Trophoblast cell (in vitro differentiated cells and primary cell): ENCODE measurements at regions not wholly inside any gene's neighbourhood (a gene's known extent, or its start where the extent isn't known, plus 50 kb on each side); places are given as distances from the start of the nearest gene placed in this dataset.

ENCODE experiments used
- DNase-seq, 2 donors: peaks; one replicate each; pipeline ENCODE4 v3.0.0-alpha.2; 2016
- H2AFZ ChIP-seq: 2 replicates; pipeline ENCODE4 v1.6.1; 2013; ENCODE audit warnings: low read length, moderate library complexity, mild to moderate bottlenecking; ENCODE audit not compliant: insufficient read depth, poor library complexity
- H2AK5ac ChIP-seq: 2 replicates; pipeline ENCODE4 v1.6.1; 2013; ENCODE audit warnings: mild to moderate bottlenecking, low read length
- H2BK120ac ChIP-seq: 2 replicates; pipeline ENCODE4 v1.6.1; 2013; ENCODE audit warnings: low read length, mild to moderate bottlenecking, moderate library complexity; ENCODE audit not compliant: insufficient read depth, poor library complexity
- H2BK12ac ChIP-seq: 2 replicates; pipeline ENCODE4 v1.6.1; 2013; ENCODE audit warnings: mild to moderate bottlenecking, low read length, moderate library complexity
- H2BK5ac ChIP-seq: 2 replicates; pipeline ENCODE4 v1.6.1; 2013; ENCODE audit warnings: low read length, low read depth, moderate library complexity, mild to moderate bottlenecking; ENCODE audit not compliant: poor library complexity
- H3K14ac ChIP-seq: 2 replicates; pipeline ENCODE4 v1.6.1; 2013; ENCODE audit warnings: mild to moderate bottlenecking, low read length
- H3K18ac ChIP-seq: 2 replicates; pipeline ENCODE4 v1.6.1; 2013; ENCODE audit warnings: mild to moderate bottlenecking, low read length
- H3K23ac ChIP-seq: 2 replicates; pipeline ENCODE4 v1.6.1; 2013; ENCODE audit warnings: low read length
- H3K27ac ChIP-seq: 2 replicates; pipeline ENCODE4 v1.5.1; 2013; ENCODE audit warnings: low read depth, mild to moderate bottlenecking, inconsistent platforms, low read length, moderate library complexity
- H3K27me3 ChIP-seq: 2 replicates; pipeline ENCODE4 v1.6.1; 2013; ENCODE audit warnings: inconsistent platforms, mild to moderate bottlenecking, low read length, moderate library complexity; ENCODE audit not compliant: insufficient read depth
- H3K36me3 ChIP-seq, 2 experiments: 1 replicate in 1 of 2; 2 replicates in 1 of 2; pipeline ENCODE4 v1.6.1; 2013; ENCODE audit warnings: low read length in 2 of 2, mild to moderate bottlenecking in 2 of 2, moderate library complexity in 1 of 2; ENCODE audit not compliant: insufficient read depth in 2 of 2, control insufficient read depth in 1 of 2
- H3K4ac ChIP-seq: 2 replicates; pipeline ENCODE4 v1.6.1; 2013; ENCODE audit warnings: low read depth, mild to moderate bottlenecking, low read length, moderate library complexity
- H3K4me1 ChIP-seq, 2 experiments: 1 replicate in 1 of 2; 2 replicates in 1 of 2; pipeline ENCODE4 v1.6.1; 2013; ENCODE audit warnings: low read length in 2 of 2, mild to moderate bottlenecking in 2 of 2, moderate library complexity in 1 of 2; ENCODE audit not compliant: insufficient read depth in 2 of 2, control insufficient read depth in 1 of 2
- H3K4me2 ChIP-seq: 2 replicates; pipeline ENCODE4 v1.6.1; 2013; ENCODE audit warnings: inconsistent platforms, mild to moderate bottlenecking, low read length, moderate library complexity
- H3K4me3 ChIP-seq: 2 replicates; pipeline ENCODE4 v1.5.1; 2013; ENCODE audit warnings: mild to moderate bottlenecking, low read depth, low read length, inconsistent platforms
- H3K79me1 ChIP-seq: one replicate; pipeline ENCODE4 v1.6.1; 2013; ENCODE audit warnings: low read length
- H3K79me2 ChIP-seq: 2 replicates; pipeline ENCODE4 v1.6.1; 2013; ENCODE audit warnings: low read length, mild to moderate bottlenecking; ENCODE audit not compliant: control insufficient read depth, insufficient read depth, poor library complexity
- H3K9ac ChIP-seq: 2 replicates; pipeline ENCODE4 v1.6.1; 2013; ENCODE audit warnings: mild to moderate bottlenecking, low read length
- H3K9me3 ChIP-seq: 2 replicates; pipeline ENCODE4 v1.6.1; 2013; ENCODE audit warnings: low read depth, mild to moderate bottlenecking, control low read depth, inconsistent platforms, low read length; ENCODE audit not compliant: insufficient read depth
- H4K12ac ChIP-seq: 2 replicates; pipeline ENCODE4 v1.6.1; 2013; ENCODE audit warnings: low read depth, mild to moderate bottlenecking, low read length, moderate library complexity
- H4K8ac ChIP-seq: 2 replicates; pipeline ENCODE4 v1.6.1; 2013; ENCODE audit warnings: low read depth, mild to moderate bottlenecking, low read length, moderate library complexity
- H4K91ac ChIP-seq: one replicate; pipeline ENCODE4 v1.6.1; 2013; ENCODE audit warnings: low read depth, mild to moderate bottlenecking, low read length, moderate library complexity
- WGBS: extraction: QIAGEN DNeasy Blood & Tissue Kit; methylation state at CpG from one replicate; pipeline ENCODE4 v1.1.7; 2013; ENCODE audit warnings: missing lambda C conversion rate; ENCODE audit not compliant: insufficient read length, insufficient coverage; ENCODE audit errors: extremely low coverage; 5-methylcytosine and 5-hydroxymethylcytosine counted together

GRCh38 chr3:137219801-137220445, 262.1 kb downstream of the IL20RB start:
- H3K36me3 ChIP-seq: no peaks in the 10 kb centered on the region
- no peak overlapping the region for H2AFZ ChIP-seq
- no peaks in the 10 kb centered on the region for H3K27me3 ChIP-seq
- no peak overlapping the region for H3K18ac ChIP-seq
- no peak overlapping the region for H2BK12ac ChIP-seq
- no peak overlapping the region for H3K14ac ChIP-seq
- no peaks in the 10 kb centered on the region for H3K79me1 ChIP-seq
- DNase-seq: peak in 1 of 2 donors; percentile 4
- no peak overlapping the region for H4K8ac ChIP-seq
- no peak overlapping the region for H4K91ac ChIP-seq
- H3K27ac ChIP-seq: no peak overlapping the region
- no peak overlapping the region for H3K4ac ChIP-seq
- H3K4me3 ChIP-seq: no peak overlapping the region
- H3K4me2 ChIP-seq: no peak overlapping the region
- no peak overlapping the region for H2BK5ac ChIP-seq
- no peak overlapping the region for H4K12ac ChIP-seq
- no peaks in the 10 kb centered on the region for H3K4me1 ChIP-seq
- no CpG with 5 or more reads among the region's 1 CpG for WGBS
- no peak overlapping the region for H2AK5ac ChIP-seq
- H3K23ac ChIP-seq: no peak overlapping the region
- H2BK120ac ChIP-seq: no peak overlapping the region
- H3K79me2 ChIP-seq: no peaks in the 10 kb centered on the region
- no peaks in the 10 kb centered on the region for H3K9me3 ChIP-seq
- no peak overlapping the region for H3K9ac ChIP-seq

GRCh38 chr3:137222736-137223225, 265.0 kb downstream of the IL20RB start:
- Histone ChIP-seq H3K14ac (no peak overlapping the region), H2AK5ac (no peak overlapping the region), H3K4ac (no peak overlapping the region), H3K79me1 (no peaks in the 10 kb centered on the region), H3K79me2 (no peaks in the 10 kb centered on the region), H4K91ac (no peak overlapping the region), H3K36me3 (no peaks in the 10 kb centered on the region), H3K4me3 (no peak overlapping the region), H3K4me2 (no peak overlapping the region), H2BK120ac (no peak overlapping the region), H2AFZ (no peak overlapping the region), H3K27ac (no peak overlapping the region), H3K4me1 (no peaks in the 10 kb centered on the region), H3K9me3 (no peaks in the 10 kb centered on the region), H4K12ac (no peak overlapping the region), H3K18ac (no peak overlapping the region), H3K9ac (no peak overlapping the region), H2BK5ac (no peak overlapping the region), H3K27me3 (no peaks in the 10 kb centered on the region), H2BK12ac (no peak overlapping the region), H4K8ac (no peak overlapping the region), H3K23ac (no peak overlapping the region)
- DNase-seq: peak; percentile 64 to 88
- WGBS: no CpG with 5 or more reads among the region's 2 CpGs

DNA sequence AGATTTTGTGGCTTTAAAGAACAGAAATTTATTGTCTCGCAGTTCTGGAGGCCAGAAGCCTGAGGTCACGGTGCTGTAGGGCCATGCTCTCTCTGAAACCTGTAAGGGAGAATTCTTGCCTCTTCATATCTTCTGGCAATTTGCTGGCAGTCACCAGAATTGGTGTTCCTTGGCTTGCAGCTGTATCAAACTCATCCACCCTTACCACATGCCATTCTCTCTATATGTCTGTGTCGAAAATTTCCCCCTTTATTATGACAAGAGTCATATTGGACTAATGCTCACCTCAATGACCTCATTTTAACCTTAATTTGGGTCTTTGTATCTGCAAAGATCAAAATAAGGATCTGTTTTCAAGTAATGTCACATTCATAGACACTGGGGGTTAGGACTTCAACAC, 266.7 kb downstream of the IL20RB start:
- WGBS: no CpG with 5 or more reads among the region's 3 CpGs
- H3K23ac ChIP-seq: no peak overlapping the region
- no peak overlapping the region for H3K4me3 ChIP-seq
- H4K91ac ChIP-seq: no peak overlapping the region
- H2AK5ac ChIP-seq: no peak overlapping the region
- no peak overlapping the region for H3K9ac ChIP-seq
- no peaks in the 10 kb centered on the region for H3K9me3 ChIP-seq
- H3K4me1 ChIP-seq: no peaks in the 10 kb centered on the region
- no peak overlapping the region for H2AFZ ChIP-seq
- no peak overlapping the region for H3K4ac ChIP-seq
- H3K79me2 ChIP-seq: no peaks in the 10 kb centered on the region
- H3K4me2 ChIP-seq: no peak overlapping the region
- peak in 1 of 2 donors; percentile 14 for DNase-seq
- H3K14ac ChIP-seq: no peak overlapping the region
- H3K18ac ChIP-seq: no peak overlapping the region
- no peak overlapping the region for H3K27ac ChIP-seq
- H2BK5ac ChIP-seq: no peak overlapping the region
- H3K27me3 ChIP-seq: no peaks in the 10 kb centered on the region
- no peak overlapping the region for H4K12ac ChIP-seq
- H3K79me1 ChIP-seq: no peaks in the 10 kb centered on the region
- H2BK120ac ChIP-seq: no peak overlapping the region
- H4K8ac ChIP-seq: no peak overlapping the region
- H2BK12ac ChIP-seq: no peak overlapping the region
- no peaks in the 10 kb centered on the region for H3K36me3 ChIP-seq

GRCh38 chr3:137242836-137243400, 285.1 kb downstream of the IL20RB start:
- whole genome bisulfite sequencing: no CpG with 5 or more reads among the region's 6 CpGs
- Histone ChIP-seq H3K18ac (no peak overlapping the region), H3K79me2 (no peaks in the 10 kb centered on the region)

More at GRCh38 chr3:137242836-137243400, 285.1 kb downstream of the IL20RB start:
- Histone ChIP-seq H3K4ac (no peak overlapping the region), H3K23ac (no peak overlapping the region), H4K8ac (no peak overlapping the region), H3K4me2 (no peak overlapping the region), H2BK12ac (no peak overlapping the region), H3K27me3 (no peaks in the 10 kb centered on the region), H3K14ac (no peak overlapping the region), H2AFZ (no peak overlapping the region), H3K79me1 (no peaks in the 10 kb centered on the region), H3K36me3 (no peaks in the 10 kb centered on the region), H3K9me3 (no peaks in the 10 kb centered on the region), H3K9ac (no peak overlapping the region), H2BK120ac (no peak overlapping the region), H3K27ac (no peak overlapping the region), H3K4me1 (no peaks in the 10 kb centered on the region), H4K12ac (no peak overlapping the region), H2AK5ac (no peak overlapping the region), H2BK5ac (no peak overlapping the region), H4K91ac (no peak overlapping the region), H3K4me3 (no peak overlapping the region)
- no peak for DNase-seq
